Adrenal gland (tissue), 5 donors: ENCODE measurements at regions not wholly inside any gene's neighbourhood (a gene's known extent, or its start where the extent isn't known, plus 50 kb on each side); places are given as distances from the start of the nearest gene placed in this dataset.

Experiments
- POLR2A ChIP-seq, 2 donors: fragments of 450-650 bp; IDR thresholded peaks; one replicate each; pipeline ENCODE4 v1.6.1; 2017; ENCODE audit warnings: antibody characterized with exemption in 2 of 2, mild to moderate bottlenecking in 2 of 2, moderate library complexity in 1 of 2
- TF ChIP-seq, protein P1 (sequence below), 6 experiments: fragments of 450-650 bp in 4 of 6; fragments of 200-600 bp in 2 of 6; sonication (generic) in 1 of 6; IDR thresholded peaks; 1 replicate in 5 of 6; 2 replicates in 1 of 6; pipeline versions ENCODE4 v1.5.1 to v1.8.0; 2016 to 2021; ENCODE audit warnings: antibody characterized with exemption in 6 of 6, mild to moderate bottlenecking in 2 of 6, moderate library complexity in 1 of 6
- donor health status: DM: no; HTN: no; CAD: no.

DNA sequence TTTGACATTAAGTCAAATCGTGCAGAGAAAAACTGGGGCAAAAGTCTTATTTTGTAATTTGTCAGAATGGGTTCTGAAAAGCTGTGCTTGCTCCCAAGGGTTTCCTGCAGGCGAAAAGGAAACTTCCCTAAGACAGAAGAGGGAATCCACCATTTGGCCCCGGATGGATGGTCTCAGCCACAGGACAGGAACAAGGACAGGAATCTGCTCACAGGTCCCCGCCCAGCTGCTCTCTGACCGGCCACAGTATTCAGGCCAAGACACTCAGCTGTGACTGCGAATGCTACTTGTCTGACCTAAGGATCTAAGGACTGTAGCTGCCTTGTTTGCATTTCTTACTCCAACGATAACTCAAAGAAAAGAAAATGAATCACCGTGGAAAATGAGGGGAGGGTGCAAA lies 197.0 kb downstream of the BMP7 start:
- TF ChIP-seq POLR2A (IDR thresholded peaks at IDR 0.05) = no peak
- TF ChIP-seq, protein P1, sequence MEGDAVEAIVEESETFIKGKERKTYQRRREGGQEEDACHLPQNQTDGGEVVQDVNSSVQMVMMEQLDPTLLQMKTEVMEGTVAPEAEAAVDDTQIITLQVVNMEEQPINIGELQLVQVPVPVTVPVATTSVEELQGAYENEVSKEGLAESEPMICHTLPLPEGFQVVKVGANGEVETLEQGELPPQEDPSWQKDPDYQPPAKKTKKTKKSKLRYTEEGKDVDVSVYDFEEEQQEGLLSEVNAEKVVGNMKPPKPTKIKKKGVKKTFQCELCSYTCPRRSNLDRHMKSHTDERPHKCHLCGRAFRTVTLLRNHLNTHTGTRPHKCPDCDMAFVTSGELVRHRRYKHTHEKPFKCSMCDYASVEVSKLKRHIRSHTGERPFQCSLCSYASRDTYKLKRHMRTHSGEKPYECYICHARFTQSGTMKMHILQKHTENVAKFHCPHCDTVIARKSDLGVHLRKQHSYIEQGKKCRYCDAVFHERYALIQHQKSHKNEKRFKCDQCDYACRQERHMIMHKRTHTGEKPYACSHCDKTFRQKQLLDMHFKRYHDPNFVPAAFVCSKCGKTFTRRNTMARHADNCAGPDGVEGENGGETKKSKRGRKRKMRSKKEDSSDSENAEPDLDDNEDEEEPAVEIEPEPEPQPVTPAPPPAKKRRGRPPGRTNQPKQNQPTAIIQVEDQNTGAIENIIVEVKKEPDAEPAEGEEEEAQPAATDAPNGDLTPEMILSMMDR (IDR thresholded peaks at IDR 0.05) = no peak
